ENCODE measurements at regions not wholly inside any gene's neighbourhood (a gene's known extent, or its start where the extent isn't known, plus 50 kb on each side); places are given as distances from the start of the nearest gene placed in this dataset.

DNA sequence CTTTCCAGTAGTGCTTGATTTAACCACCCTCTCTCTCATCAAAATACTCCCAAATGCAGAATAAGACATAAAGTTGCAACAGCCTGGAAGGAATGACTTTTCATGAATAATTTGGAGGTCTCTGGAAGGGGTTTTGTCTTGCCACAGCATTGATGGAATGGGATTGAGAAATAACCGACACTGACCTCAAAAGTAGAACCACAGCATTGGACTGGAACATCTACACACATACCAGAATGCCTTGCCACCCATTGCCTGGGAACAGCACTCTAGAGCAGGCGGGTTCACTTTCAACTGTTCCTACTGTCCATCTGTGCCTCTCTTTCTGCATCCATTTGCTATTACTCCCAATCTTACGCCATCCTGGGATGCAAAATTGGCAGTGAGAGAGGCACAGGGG is 149.1 kb upstream of the USP24 start:
- H3K27me3 ChIP-seq (replicated peaks; ENCODE audit: insufficient read depth): no peaks in the 10 kb centered on the region
- no peak for TF ChIP-seq POLR2A (IDR thresholded peaks at IDR 0.05)
- TF ChIP-seq, protein P1, sequence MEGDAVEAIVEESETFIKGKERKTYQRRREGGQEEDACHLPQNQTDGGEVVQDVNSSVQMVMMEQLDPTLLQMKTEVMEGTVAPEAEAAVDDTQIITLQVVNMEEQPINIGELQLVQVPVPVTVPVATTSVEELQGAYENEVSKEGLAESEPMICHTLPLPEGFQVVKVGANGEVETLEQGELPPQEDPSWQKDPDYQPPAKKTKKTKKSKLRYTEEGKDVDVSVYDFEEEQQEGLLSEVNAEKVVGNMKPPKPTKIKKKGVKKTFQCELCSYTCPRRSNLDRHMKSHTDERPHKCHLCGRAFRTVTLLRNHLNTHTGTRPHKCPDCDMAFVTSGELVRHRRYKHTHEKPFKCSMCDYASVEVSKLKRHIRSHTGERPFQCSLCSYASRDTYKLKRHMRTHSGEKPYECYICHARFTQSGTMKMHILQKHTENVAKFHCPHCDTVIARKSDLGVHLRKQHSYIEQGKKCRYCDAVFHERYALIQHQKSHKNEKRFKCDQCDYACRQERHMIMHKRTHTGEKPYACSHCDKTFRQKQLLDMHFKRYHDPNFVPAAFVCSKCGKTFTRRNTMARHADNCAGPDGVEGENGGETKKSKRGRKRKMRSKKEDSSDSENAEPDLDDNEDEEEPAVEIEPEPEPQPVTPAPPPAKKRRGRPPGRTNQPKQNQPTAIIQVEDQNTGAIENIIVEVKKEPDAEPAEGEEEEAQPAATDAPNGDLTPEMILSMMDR (IDR thresholded peaks at IDR 0.05): no peak
- no peak for TF ChIP-seq POLR2AphosphoS5 (IDR thresholded peaks at IDR 0.05)
- H3K36me3 ChIP-seq: no peaks in the 10 kb centered on the region
- intact Hi-C loops (cut with DNase I): no loop called here
- no peak overlapping the region for H3K4me3 ChIP-seq
- no peaks in the 10 kb centered on the region for H3K9me3 ChIP-seq
- H3K27ac ChIP-seq: no peak overlapping the region
- 92% methylated on average over 3 of the region's 3 CpGs for WGBS
- no peaks in the 10 kb centered on the region for H3K4me1 ChIP-seq (replicated peaks)
- DNase-seq (ENCODE audit: low spot score): no peak

DNA sequence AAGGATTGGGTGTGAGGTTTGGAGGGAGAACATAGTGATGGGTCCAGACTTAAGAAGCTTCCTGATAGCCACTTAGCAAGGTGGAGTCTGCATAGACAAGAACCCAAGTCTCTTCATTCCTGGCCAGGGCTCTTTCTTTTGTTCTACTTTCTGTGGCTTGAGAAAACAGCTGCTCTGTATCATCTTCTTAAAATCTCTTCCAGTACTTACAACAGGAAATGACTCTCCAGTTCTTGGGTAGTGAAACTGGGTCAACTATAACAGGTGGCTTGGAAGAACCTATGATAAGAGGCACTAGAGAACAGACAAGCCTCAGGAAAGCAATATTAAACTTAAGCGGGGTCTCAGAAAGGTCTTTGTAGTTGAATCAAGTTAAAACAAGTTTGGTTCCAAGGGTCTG is 148.1 kb upstream of the USP24 start:
- no peaks in the 10 kb centered on the region for H3K4me1 ChIP-seq (replicated peaks)
- peak overlapping the region in 1 of 2 donors; percentile 17 for H3K27ac ChIP-seq
- no peak for TF ChIP-seq POLR2AphosphoS5 (IDR thresholded peaks at IDR 0.05)
- no peak for TF ChIP-seq POLR2A (IDR thresholded peaks at IDR 0.05)
- TF ChIP-seq, protein P1 (IDR thresholded peaks at IDR 0.05): no peak
- 71% methylated on average over 1 of the region's 1 CpG for WGBS
- no peaks in the 10 kb centered on the region for H3K27me3 ChIP-seq (replicated peaks; ENCODE audit: insufficient read depth)
- no peaks in the 10 kb centered on the region for H3K36me3 ChIP-seq
- no peaks in the 10 kb centered on the region for H3K9me3 ChIP-seq
- no peak overlapping the region for H3K4me3 ChIP-seq
- intact Hi-C loops (cut with DNase I): no loop called here
- DNase-seq (ENCODE audit: low spot score): no peak

DNA sequence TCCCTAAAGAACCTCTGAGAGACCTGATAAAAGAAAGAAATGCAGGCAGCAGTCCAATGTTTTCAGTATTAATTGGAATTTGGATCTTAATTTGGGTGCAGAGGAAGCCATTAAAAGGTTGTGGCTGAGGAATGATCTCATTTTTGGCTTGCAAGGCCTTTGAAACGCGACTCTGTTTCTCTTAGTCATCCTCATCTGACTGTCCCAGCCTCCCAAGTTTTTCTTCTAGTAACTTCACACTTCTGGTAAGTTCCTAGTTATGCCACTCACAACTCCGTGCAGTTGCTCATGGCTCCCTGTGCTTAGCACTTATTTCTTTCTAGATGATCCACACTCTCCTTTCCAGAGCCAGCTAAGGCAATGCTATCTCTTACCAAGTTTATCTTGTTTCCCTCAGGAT is 147.4 kb upstream of the USP24 start:
- intact Hi-C loops (cut with DNase I): no loop called here
- Histone ChIP-seq H3K4me3 (no peak overlapping the region), H3K27ac (peak overlapping the region in 1 of 2 donors; percentile 17), H3K9me3 (no peaks in the 10 kb centered on the region), H3K27me3 (replicated peaks; ENCODE audit: insufficient read depth) (no peaks in the 10 kb centered on the region), H3K4me1 (replicated peaks) (no peaks in the 10 kb centered on the region), H3K36me3 (no peaks in the 10 kb centered on the region)
- WGBS: 31% methylated on average over 3 of the region's 3 CpGs
- DNase-seq (ENCODE audit: low spot score): no peak
- TF ChIP-seq POLR2A (IDR thresholded peaks at IDR 0.05): no peak
- TF ChIP-seq, protein P1 (IDR thresholded peaks at IDR 0.05): no peak
- peak; percentile 55 for TF ChIP-seq POLR2AphosphoS5 (IDR thresholded peaks at IDR 0.05)

DNA sequence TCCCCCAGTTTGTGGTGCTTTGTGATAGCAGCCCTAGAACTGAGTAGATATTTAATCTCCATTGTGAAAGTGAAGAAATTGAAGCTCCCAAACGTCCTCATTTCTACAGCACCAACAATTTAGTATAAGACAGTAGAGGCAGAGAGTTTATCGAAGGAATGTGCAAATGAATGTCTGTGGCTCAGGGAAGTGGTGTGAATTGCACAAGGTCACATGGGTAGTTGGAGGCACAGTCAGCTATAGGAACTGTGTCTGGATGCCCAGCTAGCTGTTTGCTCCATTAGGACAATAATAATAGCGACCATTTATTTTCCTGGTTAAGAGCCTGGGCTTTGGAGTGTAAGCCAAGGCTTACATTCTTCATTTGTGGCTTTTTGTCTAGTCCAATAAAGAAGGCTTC is 144.4 kb upstream of the USP24 start:
- Histone ChIP-seq H3K36me3 (no peaks in the 10 kb centered on the region), H3K4me3 (no peak overlapping the region), H3K27ac (no peak overlapping the region), H3K9me3 (no peaks in the 10 kb centered on the region), H3K27me3 (replicated peaks; ENCODE audit: insufficient read depth) (no peaks in the 10 kb centered on the region), H3K4me1 (replicated peaks) (no peaks in the 10 kb centered on the region)
- WGBS: 80% methylated on average over 3 of the region's 3 CpGs
- DNase-seq (ENCODE audit: low spot score): no peak
- intact Hi-C loops (cut with DNase I): no loop called here
- TF ChIP-seq POLR2AphosphoS5 (IDR thresholded peaks at IDR 0.05) (no peak), POLR2A (IDR thresholded peaks at IDR 0.05) (no peak)
- TF ChIP-seq, protein P1 (IDR thresholded peaks at IDR 0.05): no peak

DNA sequence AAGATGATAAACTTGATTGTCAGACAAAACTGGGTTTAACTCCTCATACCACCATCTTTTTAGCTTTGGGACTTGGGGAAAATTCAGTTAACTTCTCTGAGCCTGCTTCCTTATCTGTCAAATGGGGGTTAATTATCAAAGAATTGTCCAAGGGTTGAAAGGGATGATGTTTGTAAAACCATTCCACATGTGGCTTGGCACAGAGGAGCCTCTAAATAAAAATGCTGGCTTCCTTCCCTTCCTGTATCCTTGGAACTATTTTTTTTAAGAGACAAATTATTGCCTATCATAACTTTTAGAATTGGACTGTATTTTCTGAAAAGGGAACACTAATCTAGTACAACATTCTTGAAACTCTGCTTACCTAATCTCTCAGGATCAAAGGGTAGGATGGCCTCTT is 143.4 kb upstream of the USP24 start:
- Histone ChIP-seq H3K9me3 (no peaks in the 10 kb centered on the region), H3K36me3 (no peaks in the 10 kb centered on the region), H3K27me3 (replicated peaks; ENCODE audit: insufficient read depth) (no peaks in the 10 kb centered on the region), H3K27ac (no peak overlapping the region), H3K4me3 (no peak overlapping the region), H3K4me1 (replicated peaks) (no peaks in the 10 kb centered on the region)
- no peak for DNase-seq (ENCODE audit: low spot score)
- no peak for TF ChIP-seq POLR2A (IDR thresholded peaks at IDR 0.05)
- TF ChIP-seq, protein P1 (IDR thresholded peaks at IDR 0.05): no peak
- TF ChIP-seq POLR2AphosphoS5 (IDR thresholded peaks at IDR 0.05): no peak
- intact Hi-C loops (cut with DNase I): no loop called here

All from prostate gland (tissue), 2 donors.